ENCODE measurements at regions not wholly inside any gene's neighbourhood (a gene's known extent, or its start where the extent isn't known, plus 50 kb on each side); places are given as distances from the start of the nearest gene placed in this dataset.
"Not testable (repeated sequence)": the region's sequence is repeated elsewhere in the genome, so short reads cannot be mapped to it uniquely, and the experiment has no call there.

- no peak for FAIRE-seq
- no peak for DNase-seq (ENCODE audit: insufficient read length, low spot score)
These were observed 405.6 kb upstream of the API5 start for GRCh38 chr11:42906226-42906625.

GRCh38 chr11:42913731-42914130 is 398.1 kb upstream of the API5 start:
- DNase-seq (ENCODE audit: insufficient read length, low spot score): no peak
- no peak for FAIRE-seq

- DNase-seq (ENCODE audit: insufficient read length, low spot score): no peak
- no peak for FAIRE-seq
These were observed 388.1 kb upstream of the API5 start for GRCh38 chr11:42923651-42924050.

- DNase-seq (ENCODE audit: insufficient read length, low spot score) (no peak), FAIRE-seq (no peak)
These were observed 385.9 kb upstream of the API5 start for GRCh38 chr11:42925916-42926315.

- peak; percentile 95 for FAIRE-seq
- DNase-seq (ENCODE audit: insufficient read length, low spot score): no peak
These were observed 364.4 kb upstream of the API5 start for GRCh38 chr11:42947405-42947804.

- FAIRE-seq; DNase-seq (ENCODE audit: insufficient read length, low spot score): not testable (repeated sequence)
These were observed 361.9 kb upstream of the API5 start for GRCh38 chr11:42949738-42950376.

- DNase-seq (ENCODE audit: insufficient read length, low spot score): no peak
- FAIRE-seq: no peak
These were observed 360.5 kb upstream of the API5 start for GRCh38 chr11:42951266-42951665.

GRCh38 chr11:42957831-42958230 is 354.0 kb upstream of the API5 start:
- DNase-seq (ENCODE audit: insufficient read length, low spot score) (no peak), FAIRE-seq (no peak)

- FAIRE-seq: no peak
These were observed 353.2 kb upstream of the API5 start for GRCh38 chr11:42958635-42959034.

GRCh38 chr11:42960521-42961088 is 351.2 kb upstream of the API5 start:
- no peak for DNase-seq (ENCODE audit: insufficient read length, low spot score)
- FAIRE-seq: no peak

More at GRCh38 chr11:42958635-42959034, 353.2 kb upstream of the API5 start:
- DNase-seq (ENCODE audit: insufficient read length, low spot score): no peak

GRCh38 chr11:42967653-42968052 is 344.1 kb upstream of the API5 start:
- no peak for FAIRE-seq
- no peak for DNase-seq (ENCODE audit: insufficient read length, low spot score)

GRCh38 chr11:42972741-42973140 is 339.1 kb upstream of the API5 start:
- no peak for FAIRE-seq
- DNase-seq (ENCODE audit: insufficient read length, low spot score): no peak

GRCh38 chr11:42974510-42975179 is 337.2 kb upstream of the API5 start:
- DNase-seq (ENCODE audit: insufficient read length, low spot score) (no peak), FAIRE-seq (no peak)

GRCh38 chr11:42975180-42975529 is 336.6 kb upstream of the API5 start:
- FAIRE-seq: no peak

GRCh38 chr11:42976636-42977217 is 335.1 kb upstream of the API5 start:
- DNase-seq (ENCODE audit: insufficient read length, low spot score) (no peak), FAIRE-seq (no peak)

More at GRCh38 chr11:42975180-42975529, 336.6 kb upstream of the API5 start:
- DNase-seq (ENCODE audit: insufficient read length, low spot score): no peak

GRCh38 chr11:42992594-42992993 is 319.2 kb upstream of the API5 start:
- DNase-seq (ENCODE audit: insufficient read length, low spot score) (no peak), FAIRE-seq (no peak)

- no peak for FAIRE-seq
These were observed 315.1 kb upstream of the API5 start for GRCh38 chr11:42996421-42997307.

GRCh38 chr11:43004879-43005278 is 306.9 kb upstream of the API5 start:
- not testable (repeated sequence) for DNase-seq (ENCODE audit: insufficient read length, low spot score); FAIRE-seq

More at GRCh38 chr11:42996421-42997307, 315.1 kb upstream of the API5 start:
- no peak for DNase-seq (ENCODE audit: insufficient read length, low spot score)

- FAIRE-seq: no peak
- no peak for DNase-seq (ENCODE audit: insufficient read length, low spot score)
These were observed 301.8 kb upstream of the API5 start for GRCh38 chr11:43010042-43010441.

GRCh38 chr11:43012606-43013005 is 299.2 kb upstream of the API5 start:
- no peak for DNase-seq (ENCODE audit: insufficient read length, low spot score)
- no peak for FAIRE-seq

GRCh38 chr11:43021466-43021865 is 290.3 kb upstream of the API5 start:
- FAIRE-seq (no peak), DNase-seq (ENCODE audit: insufficient read length, low spot score) (no peak)
